ENCODE measurements at regions not wholly inside any gene's neighbourhood (a gene's known extent, or its start where the extent isn't known, plus 50 kb on each side); places are given as distances from the start of the nearest gene placed in this dataset.

GRCh38 chr13:71156550-71156949, 710.5 kb downstream of the DACH1 start:
- no TSS peak for BruUV-seq (replicated peaks)
- CTCF ChIA-PET, result interaction anchor here (0.5 to 0.7 kb wide), 2 partner anchors 11 to 1023 kb away, joined by 3 read pairs; no protein-coding TSS in a partner anchor
- no peak overlapping the region for H3K4me3 Mint-ChIP-seq (ENCODE audit: unreplicated experiment)

GRCh38 chr13:71149498-71150363, 717.3 kb downstream of the DACH1 start:
- no peak for DNase-seq (ENCODE audit: unreplicated experiment)
- Mint-ChIP-seq H3K9me3 (ENCODE audit: unreplicated experiment) (no peaks in the 10 kb centered on the region), H3K4me3 (ENCODE audit: unreplicated experiment) (no peak overlapping the region), H3K27me3 (ENCODE audit: insufficient read depth, unreplicated experiment) (peaks cover 69% of the 10 kb centered on the region), H3K36me3 (ENCODE audit: insufficient read depth, unreplicated experiment) (no peaks in the 10 kb centered on the region), H3K4me1 (ENCODE audit: insufficient read depth, unreplicated experiment) (no peaks in the 10 kb centered on the region), H3K27ac (ENCODE audit: low read depth, unreplicated experiment) (no peak overlapping the region)
- TF ChIP-seq, protein P1, sequence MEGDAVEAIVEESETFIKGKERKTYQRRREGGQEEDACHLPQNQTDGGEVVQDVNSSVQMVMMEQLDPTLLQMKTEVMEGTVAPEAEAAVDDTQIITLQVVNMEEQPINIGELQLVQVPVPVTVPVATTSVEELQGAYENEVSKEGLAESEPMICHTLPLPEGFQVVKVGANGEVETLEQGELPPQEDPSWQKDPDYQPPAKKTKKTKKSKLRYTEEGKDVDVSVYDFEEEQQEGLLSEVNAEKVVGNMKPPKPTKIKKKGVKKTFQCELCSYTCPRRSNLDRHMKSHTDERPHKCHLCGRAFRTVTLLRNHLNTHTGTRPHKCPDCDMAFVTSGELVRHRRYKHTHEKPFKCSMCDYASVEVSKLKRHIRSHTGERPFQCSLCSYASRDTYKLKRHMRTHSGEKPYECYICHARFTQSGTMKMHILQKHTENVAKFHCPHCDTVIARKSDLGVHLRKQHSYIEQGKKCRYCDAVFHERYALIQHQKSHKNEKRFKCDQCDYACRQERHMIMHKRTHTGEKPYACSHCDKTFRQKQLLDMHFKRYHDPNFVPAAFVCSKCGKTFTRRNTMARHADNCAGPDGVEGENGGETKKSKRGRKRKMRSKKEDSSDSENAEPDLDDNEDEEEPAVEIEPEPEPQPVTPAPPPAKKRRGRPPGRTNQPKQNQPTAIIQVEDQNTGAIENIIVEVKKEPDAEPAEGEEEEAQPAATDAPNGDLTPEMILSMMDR (IDR thresholded peaks at IDR 0.05; ENCODE audit: unreplicated experiment), result no peak
- CTCF ChIA-PET, result no interaction called here
- BruUV-seq (replicated peaks), result no TSS peak
- intact Hi-C loops (cut with micrococcal nuclease), result loop anchor here (10.0 kb wide), 1 partner anchor 1065 kb away; no protein-coding TSS in a partner anchor
- POLR2A ChIA-PET, result no interaction called here

More at GRCh38 chr13:71156550-71156949, 710.5 kb downstream of the DACH1 start:
- no peak overlapping the region for H3K27ac Mint-ChIP-seq (ENCODE audit: low read depth, unreplicated experiment)
- TF ChIP-seq, protein P1 (IDR thresholded peaks at IDR 0.05; ENCODE audit: unreplicated experiment), result no peak
- H3K4me1 Mint-ChIP-seq (ENCODE audit: insufficient read depth, unreplicated experiment), result no peaks in the 10 kb centered on the region
- no peak for DNase-seq (ENCODE audit: unreplicated experiment)
- POLR2A ChIA-PET, result no interaction called here
- intact Hi-C loops (cut with micrococcal nuclease), result no loop called here
- H3K36me3 Mint-ChIP-seq (ENCODE audit: insufficient read depth, unreplicated experiment), result no peaks in the 10 kb centered on the region
- H3K27me3 Mint-ChIP-seq (ENCODE audit: insufficient read depth, unreplicated experiment), result peaks cover 47% of the 10 kb centered on the region
- H3K9me3 Mint-ChIP-seq (ENCODE audit: unreplicated experiment), result no peaks in the 10 kb centered on the region

DNA sequence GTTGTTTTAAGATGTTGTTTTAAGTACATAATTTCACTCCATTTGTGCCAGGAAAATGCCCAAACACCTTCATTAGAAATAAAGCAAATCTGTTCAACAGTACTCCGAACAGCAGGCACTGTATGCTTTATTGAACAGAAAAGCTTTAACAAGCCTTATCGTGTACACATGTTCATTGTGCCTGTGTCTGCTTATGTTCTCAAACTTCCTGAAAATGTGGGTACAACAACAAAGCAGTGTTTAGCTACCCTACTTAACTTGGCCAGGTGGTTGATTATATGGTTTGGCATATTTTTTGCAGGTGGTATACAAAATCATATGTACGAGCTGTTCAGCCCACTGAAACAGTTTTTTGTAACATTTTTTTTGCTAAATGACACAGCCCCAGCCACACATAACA, 718.0 kb downstream of the DACH1 start:
- Mint-ChIP-seq H3K4me1 (ENCODE audit: insufficient read depth, unreplicated experiment) (no peaks in the 10 kb centered on the region), H3K9me3 (ENCODE audit: unreplicated experiment) (no peaks in the 10 kb centered on the region), H3K27me3 (ENCODE audit: insufficient read depth, unreplicated experiment) (peaks cover 69% of the 10 kb centered on the region), H3K27ac (ENCODE audit: low read depth, unreplicated experiment) (no peak overlapping the region), H3K36me3 (ENCODE audit: insufficient read depth, unreplicated experiment) (no peaks in the 10 kb centered on the region), H3K4me3 (ENCODE audit: unreplicated experiment) (no peak overlapping the region)
- TF ChIP-seq, protein P1 (IDR thresholded peaks at IDR 0.05; ENCODE audit: unreplicated experiment), result no peak
- intact Hi-C loops (cut with micrococcal nuclease), result loop anchor here (10.0 kb wide), 1 partner anchor 1064 kb away; no protein-coding TSS in a partner anchor
- no peak for DNase-seq (ENCODE audit: unreplicated experiment)
- no TSS peak for BruUV-seq (replicated peaks)
- CTCF ChIA-PET, result no interaction called here
- POLR2A ChIA-PET, result no interaction called here

DNA sequence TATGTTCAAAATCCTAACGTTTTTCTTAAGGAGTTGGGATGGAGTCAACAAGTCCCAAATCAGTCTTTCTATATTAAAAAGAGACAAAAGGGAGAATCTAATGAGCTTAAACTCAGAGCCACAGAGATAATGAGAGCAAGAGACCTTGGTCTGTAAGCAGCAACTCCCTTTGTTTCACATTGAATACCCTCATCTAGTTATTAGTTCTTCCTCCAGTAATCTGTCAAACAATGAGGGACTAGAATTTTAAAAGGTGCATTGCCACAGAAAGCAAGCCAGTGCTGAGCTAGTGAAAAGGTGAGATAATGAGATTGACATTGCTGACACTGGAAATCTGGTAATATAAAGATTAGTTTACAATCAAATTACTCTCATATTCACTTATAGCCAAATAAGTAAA, 718.6 kb downstream of the DACH1 start:
- intact Hi-C loops (cut with micrococcal nuclease), result loop anchor here (10.0 kb wide), 1 partner anchor 1064 kb away; no protein-coding TSS in a partner anchor
- Mint-ChIP-seq H3K4me3 (ENCODE audit: unreplicated experiment) (no peak overlapping the region), H3K36me3 (ENCODE audit: insufficient read depth, unreplicated experiment) (no peaks in the 10 kb centered on the region), H3K4me1 (ENCODE audit: insufficient read depth, unreplicated experiment) (no peaks in the 10 kb centered on the region), H3K9me3 (ENCODE audit: unreplicated experiment) (no peaks in the 10 kb centered on the region), H3K27ac (ENCODE audit: low read depth, unreplicated experiment) (no peak overlapping the region), H3K27me3 (ENCODE audit: insufficient read depth, unreplicated experiment) (peaks cover 68% of the 10 kb centered on the region)
- CTCF ChIA-PET, result no interaction called here
- TF ChIP-seq, protein P1 (IDR thresholded peaks at IDR 0.05; ENCODE audit: unreplicated experiment), result no peak
- POLR2A ChIA-PET, result no interaction called here
- no peak for DNase-seq (ENCODE audit: unreplicated experiment)
- BruUV-seq (replicated peaks), result no TSS peak

Data from MCF 10A (cell line).